Esophagus muscularis mucosa (tissue), 3 donors: ENCODE measurements at regions not wholly inside any gene's neighbourhood (a gene's known extent, or its start where the extent isn't known, plus 50 kb on each side); places are given as distances from the start of the nearest gene placed in this dataset.

Experiments used
- CTCF ChIP-seq, 3 experiments: fragments of 200-600 bp in 2 of 3; fragments of 450-650 bp in 1 of 3; sonication (generic) in 2 of 3; IDR thresholded peaks; one replicate each; pipeline ENCODE4 v1.5.1; 2017 to 2019; ENCODE audit warnings: antibody characterized with exemption in 3 of 3, mild to moderate bottlenecking in 2 of 3, moderate library complexity in 1 of 3
- POLR2A ChIP-seq: fragments of 450-650 bp; IDR thresholded peaks from one replicate; pipeline ENCODE4 v1.6.1; 2017; ENCODE audit warnings: antibody characterized with exemption, moderate library complexity, mild to moderate bottlenecking, low read depth
- POLR2AphosphoS5 ChIP-seq, 2 donors: sonication (generic); formaldehyde crosslinking; IDR thresholded peaks; one replicate each; pipeline ENCODE4 v1.6.1; 2017; ENCODE audit warnings: antibody characterized with exemption in 2 of 2

DNA sequence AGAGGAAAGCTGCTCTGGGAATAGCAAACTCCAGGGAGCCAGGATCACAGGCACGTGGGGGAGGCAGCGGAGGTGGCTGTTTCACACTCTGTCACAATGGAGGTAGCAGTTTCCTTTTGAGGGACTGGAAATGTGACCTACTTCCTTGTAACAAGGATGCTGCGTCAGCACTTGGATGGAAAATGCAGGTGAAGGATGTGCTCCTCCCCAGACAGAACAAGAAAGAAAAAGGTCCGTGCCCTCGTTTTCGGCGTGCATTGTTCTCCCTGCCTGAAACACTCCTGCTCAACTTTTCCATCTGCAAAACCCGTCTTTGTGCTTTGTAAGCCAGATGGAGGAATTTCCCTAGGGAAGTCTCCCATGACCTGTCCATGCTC is 55.1 kb upstream of the SH3PXD2B start:
- TF ChIP-seq CTCF (IDR thresholded peaks at IDR 0.05) (no peak), POLR2A (no peak), POLR2AphosphoS5 (IDR thresholded peaks at IDR 0.05) (peak in 1 of 2 donors; percentile 54)
